Kidney glomerular epithelial cell (primary cell): ENCODE measurements at regions not wholly inside any gene's neighbourhood (a gene's known extent, or its start where the extent isn't known, plus 50 kb on each side); places are given as distances from the start of the nearest gene placed in this dataset.

ENCODE experiments used
- DNase-seq: peaks from one replicate; lab custom pipeline; 2025; lab: John Stamatoyannopoulos, UW

- DNase-seq, result peak; percentile 17
Observed at GRCh38 chr6:82646231-82646615, 282.6 kb downstream of the TPBG start.

GRCh38 chr6:82651845-82652335, 288.3 kb downstream of the TPBG start:
- DNase-seq, result no peak

DNA sequence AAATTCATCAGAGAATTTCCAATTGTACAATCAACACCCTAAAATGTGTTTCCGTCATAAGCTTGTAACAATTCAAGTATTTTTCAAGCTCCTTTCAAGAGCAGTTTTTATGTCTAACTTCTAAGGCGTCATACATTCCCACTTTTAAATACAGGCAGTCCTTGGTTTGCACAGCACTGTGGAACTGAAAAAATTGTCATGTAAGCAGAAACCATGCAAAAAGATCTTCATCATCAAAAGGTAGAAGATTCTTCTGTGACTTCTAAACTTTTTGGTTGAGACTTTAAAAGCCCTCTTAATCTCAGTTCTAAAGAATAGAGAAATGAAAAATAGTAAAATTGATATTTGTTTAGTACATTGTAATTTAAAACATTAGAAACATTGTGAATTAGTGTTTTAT, 315.6 kb downstream of the TPBG start:
- DNase-seq, result no peak

DNA sequence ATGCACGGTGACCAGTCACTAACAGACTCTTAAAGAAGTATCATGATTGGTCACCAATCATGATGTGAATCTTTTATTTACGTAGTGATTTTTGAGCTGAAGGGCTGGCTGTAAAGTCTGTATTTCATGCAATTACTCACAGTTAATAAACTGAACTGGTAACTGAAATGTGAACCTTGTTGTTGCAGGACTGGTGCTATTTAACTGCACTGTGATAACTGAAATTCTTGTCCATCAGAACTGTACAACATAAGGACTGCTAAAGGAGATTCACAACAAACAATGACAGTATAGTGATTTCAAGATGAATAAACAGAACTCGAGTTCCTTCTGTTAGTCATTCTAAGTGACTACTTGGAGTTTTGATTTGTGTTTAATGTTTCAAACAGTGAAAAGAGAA, 316.6 kb downstream of the TPBG start:
- DNase-seq, result no peak

DNA sequence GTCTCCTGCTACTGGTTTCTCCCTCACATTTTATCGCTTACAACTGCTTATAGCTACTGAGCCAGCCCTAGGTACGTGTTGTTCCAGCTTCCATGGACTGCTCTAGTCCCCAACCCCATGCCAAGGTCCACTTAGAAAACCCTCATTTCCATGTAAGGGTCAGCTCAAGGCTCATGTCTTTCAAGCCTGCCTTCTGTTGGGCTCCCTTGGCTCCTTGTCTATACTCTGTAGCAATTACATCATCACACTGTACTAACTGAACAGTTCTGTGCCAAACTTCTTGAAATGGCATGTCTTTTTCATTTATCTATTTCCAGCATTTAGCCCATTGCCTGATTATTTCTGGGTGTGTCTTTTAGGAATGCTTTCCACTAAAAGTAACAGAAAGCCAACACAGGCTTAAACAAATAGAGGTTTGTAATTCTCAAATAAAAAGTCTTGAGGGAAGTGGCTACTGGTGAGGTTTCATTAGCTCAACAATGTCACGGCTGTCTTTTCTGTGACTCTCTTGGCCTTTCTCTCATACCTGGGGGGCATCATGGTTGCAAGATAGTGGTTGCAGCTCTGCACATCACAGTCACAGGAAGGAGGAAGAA, 317.6 kb downstream of the TPBG start:
- no peak for DNase-seq

- DNase-seq, result no peak
Observed at GRCh38 chr6:82686719-82687118, 323.1 kb downstream of the TPBG start.

DNA sequence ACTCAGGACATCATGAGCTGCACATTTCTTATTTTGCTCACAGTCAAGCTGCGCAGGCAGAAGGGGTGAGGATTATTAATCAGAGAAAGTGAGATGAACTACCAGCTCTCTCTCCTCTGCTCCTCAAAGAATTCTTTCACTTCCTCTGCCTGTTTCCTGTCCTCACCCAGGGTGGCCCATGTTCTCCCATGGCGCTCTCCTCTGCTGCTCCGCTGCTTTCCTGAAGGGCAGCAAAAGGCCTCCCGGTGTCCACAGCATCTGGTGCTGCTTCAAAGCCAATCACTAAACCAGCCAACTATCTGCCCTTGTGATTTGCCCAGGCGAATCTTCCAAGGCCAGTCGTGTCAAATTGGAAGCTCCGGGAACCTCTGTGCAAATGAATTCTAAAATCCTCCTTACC, 324.2 kb downstream of the TPBG start:
- DNase-seq, result no peak

GRCh38 chr6:82690283-82690682, 326.7 kb downstream of the TPBG start:
- DNase-seq, result no peak

- peak; percentile 28 for DNase-seq
Observed at GRCh38 chr6:82691997-82692396, 328.4 kb downstream of the TPBG start.

DNA sequence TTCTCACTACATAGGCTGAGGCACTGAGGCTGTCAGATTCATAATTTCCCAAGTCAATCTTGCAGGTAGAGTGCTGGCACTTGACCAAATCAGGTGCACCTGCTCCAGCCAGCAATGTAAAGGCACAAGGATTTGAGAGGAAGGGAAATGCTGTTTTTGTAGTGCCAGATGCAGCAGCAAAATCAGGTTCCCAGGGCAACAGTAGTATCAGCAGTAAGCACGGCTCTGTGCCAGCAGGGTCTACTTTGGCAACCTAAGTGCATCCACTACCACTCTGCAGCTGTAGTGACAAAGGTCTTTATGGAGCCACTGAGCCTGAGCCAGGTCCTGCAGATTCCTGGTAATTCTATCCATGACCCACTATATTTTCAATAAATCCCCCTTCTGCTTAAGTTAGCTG, 329.5 kb downstream of the TPBG start:
- no peak for DNase-seq

GRCh38 chr6:82701341-82701740, 337.7 kb downstream of the TPBG start:
- DNase-seq, result no peak

- peak; percentile 53 for DNase-seq
Observed at GRCh38 chr6:82702574-82702973, 339.0 kb downstream of the TPBG start.

GRCh38 chr6:82703230-82703629, 339.6 kb downstream of the TPBG start:
- DNase-seq, result no peak

GRCh38 chr6:82704045-82704444, 340.4 kb downstream of the TPBG start:
- DNase-seq, result no peak

- no peak for DNase-seq
Observed at GRCh38 chr6:82705579-82705978, 342.0 kb downstream of the TPBG start.

DNA sequence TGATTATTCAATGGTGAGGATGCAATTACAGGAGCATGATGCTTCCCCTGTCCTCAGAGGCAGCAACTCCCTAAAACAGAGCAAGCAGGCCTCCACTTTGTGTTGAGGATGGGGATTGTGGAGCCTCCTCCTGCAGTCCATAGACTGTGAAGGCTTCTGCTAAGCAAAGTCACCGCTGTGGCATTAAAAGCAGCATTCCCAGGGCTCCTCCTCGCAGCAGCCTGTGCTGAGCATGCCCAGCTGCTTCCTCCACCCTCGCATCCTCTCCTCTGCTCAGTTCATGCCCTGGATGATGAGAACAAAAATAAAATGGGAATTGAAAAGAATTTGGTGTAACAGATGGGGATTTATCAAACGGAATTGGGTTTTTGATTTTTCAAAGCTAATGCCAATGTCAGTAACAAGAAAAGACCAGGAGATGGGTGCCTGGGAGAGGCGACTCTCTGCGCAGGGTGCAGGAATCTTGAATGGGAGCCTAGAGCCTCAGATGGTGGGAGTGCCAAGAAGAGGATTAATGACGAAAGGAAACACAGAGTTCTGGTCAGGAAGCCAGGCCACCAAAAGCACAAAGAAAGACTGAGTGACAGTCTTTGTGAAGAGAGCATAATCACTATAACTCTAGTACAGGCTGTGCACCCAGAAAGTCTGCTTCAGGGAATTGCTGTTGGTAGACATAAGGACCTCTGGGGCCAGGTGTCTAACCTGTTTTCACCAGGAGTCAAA, 347.6 kb downstream of the TPBG start:
- no peak for DNase-seq

DNA sequence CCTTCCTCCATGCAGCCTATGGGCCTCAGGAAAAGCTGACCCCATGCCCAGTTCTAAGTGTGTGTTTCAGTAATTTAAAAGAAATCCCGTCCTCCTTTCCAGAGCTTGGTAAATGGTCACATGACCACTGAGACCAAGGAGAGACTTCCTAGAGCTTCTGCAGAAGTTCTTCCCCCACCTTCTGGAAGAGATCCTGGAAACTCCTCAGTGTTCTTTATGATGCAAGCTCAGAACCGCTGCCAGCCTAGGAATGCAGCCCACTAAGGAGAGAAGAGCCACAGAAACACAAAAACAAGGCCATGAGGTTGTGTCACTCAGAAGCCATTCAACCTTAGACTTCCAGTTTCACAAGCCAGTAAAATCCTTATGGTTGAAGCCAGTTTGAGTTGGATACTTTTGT, 348.4 kb downstream of the TPBG start:
- peak; percentile 12 for DNase-seq

GRCh38 chr6:82712389-82712788, 348.8 kb downstream of the TPBG start:
- DNase-seq, result no peak

- DNase-seq, result no peak
Observed at GRCh38 chr6:82712826-82713225, 349.2 kb downstream of the TPBG start.

DNA sequence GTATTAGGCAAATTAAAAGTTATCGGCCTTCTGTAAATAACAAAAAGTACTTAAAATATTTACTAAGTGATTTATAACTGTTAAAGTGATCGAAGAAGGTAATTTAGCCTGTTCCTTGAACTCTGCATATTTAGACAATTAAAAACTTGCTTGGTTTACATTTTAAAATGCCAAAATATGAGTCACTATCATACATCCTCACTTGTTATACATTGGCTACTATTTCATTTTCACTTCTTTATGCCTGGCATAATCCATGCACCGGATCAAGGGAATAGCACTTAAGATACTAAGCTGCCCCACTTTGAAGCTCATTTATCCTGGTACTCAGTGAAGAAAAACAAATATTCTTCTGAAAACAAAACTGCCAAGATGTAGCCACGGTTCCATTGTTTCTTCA, 344.6 kb downstream of the UBE3D start:
- DNase-seq, result no peak

GRCh38 chr6:82735790-82736189, 329.9 kb downstream of the UBE3D start:
- DNase-seq, result no peak

GRCh38 chr6:82737965-82738364, 327.7 kb downstream of the UBE3D start:
- DNase-seq, result no peak

GRCh38 chr6:82738773-82739172, 326.9 kb downstream of the UBE3D start:
- DNase-seq, result no peak

- no peak for DNase-seq
Observed at GRCh38 chr6:82739303-82739702, 326.3 kb downstream of the UBE3D start.
